HL-60 (cell line): ENCODE measurements at regions not wholly inside any gene's neighbourhood (a gene's known extent, or its start where the extent isn't known, plus 50 kb on each side); places are given as distances from the start of the nearest gene placed in this dataset.

Source experiments
- POLR2AphosphoS5 ChIP-seq: IDR thresholded peaks from 2 replicates; pipeline ENCODE4 v1.6.1; 2012; ENCODE audit warnings: low read depth
- REST ChIP-seq: IDR thresholded peaks from 2 replicates; pipeline ENCODE4 v1.6.1; 2012; ENCODE audit warnings: low read depth; ENCODE audit not compliant: insufficient replicate concordance
- TF ChIP-seq, protein P1 (sequence below): IDR thresholded peaks from one replicate; pipeline ENCODE4 v1.5.1; 2011; ENCODE audit warnings: low read length, control low read depth, inconsistent platforms; ENCODE audit not compliant: insufficient read depth

DNA sequence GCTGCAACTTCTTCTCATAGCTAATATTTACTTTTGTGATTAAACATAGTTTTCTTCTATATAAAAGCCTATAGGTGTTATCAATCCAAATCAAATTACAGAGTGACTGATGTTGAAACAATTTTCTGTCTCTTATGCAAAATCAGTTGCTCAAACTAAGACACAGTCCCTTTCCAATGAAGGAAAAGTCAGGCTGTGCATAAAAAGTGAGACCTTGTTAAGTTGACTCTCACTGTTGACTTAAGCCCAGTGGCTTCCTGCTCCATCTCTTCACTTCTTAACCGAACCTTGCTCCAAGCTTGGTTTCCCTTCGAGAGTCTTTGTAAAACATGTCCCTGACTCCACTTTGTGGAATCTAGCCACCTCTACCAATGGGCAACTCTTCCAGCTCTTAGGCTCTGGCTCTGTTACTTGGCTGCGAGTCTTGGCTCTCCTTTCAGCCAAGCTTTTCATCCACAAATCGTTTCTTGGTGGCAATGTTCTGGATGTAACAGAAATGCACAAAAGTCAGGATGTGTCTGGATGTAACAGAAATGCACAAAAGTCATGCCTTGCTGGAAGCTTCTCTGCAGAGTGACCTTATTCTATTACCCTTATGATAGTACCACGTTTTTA is 118.9 kb downstream of the LIG4 start:
- TF ChIP-seq, protein P1, sequence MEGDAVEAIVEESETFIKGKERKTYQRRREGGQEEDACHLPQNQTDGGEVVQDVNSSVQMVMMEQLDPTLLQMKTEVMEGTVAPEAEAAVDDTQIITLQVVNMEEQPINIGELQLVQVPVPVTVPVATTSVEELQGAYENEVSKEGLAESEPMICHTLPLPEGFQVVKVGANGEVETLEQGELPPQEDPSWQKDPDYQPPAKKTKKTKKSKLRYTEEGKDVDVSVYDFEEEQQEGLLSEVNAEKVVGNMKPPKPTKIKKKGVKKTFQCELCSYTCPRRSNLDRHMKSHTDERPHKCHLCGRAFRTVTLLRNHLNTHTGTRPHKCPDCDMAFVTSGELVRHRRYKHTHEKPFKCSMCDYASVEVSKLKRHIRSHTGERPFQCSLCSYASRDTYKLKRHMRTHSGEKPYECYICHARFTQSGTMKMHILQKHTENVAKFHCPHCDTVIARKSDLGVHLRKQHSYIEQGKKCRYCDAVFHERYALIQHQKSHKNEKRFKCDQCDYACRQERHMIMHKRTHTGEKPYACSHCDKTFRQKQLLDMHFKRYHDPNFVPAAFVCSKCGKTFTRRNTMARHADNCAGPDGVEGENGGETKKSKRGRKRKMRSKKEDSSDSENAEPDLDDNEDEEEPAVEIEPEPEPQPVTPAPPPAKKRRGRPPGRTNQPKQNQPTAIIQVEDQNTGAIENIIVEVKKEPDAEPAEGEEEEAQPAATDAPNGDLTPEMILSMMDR = no peak
- no peak for TF ChIP-seq POLR2AphosphoS5
- TF ChIP-seq REST = no peak
